ENCODE measurements at regions not wholly inside any gene's neighbourhood (a gene's known extent, or its start where the extent isn't known, plus 50 kb on each side); places are given as distances from the start of the nearest gene placed in this dataset.

- H3K4me3 ChIP-seq (ENCODE audit: low read depth, low read length) = no peak overlapping the region
- DNase-seq (ENCODE audit: low read depth) = no peak
- TF ChIP-seq CTCF (IDR thresholded peaks at IDR 0.05; ENCODE audit: low read depth, low read length, missing control alignments) = no peak
Observed at GRCh38 chr2:150876251-150876950, 385.3 kb downstream of the RBM43 start.

DNA sequence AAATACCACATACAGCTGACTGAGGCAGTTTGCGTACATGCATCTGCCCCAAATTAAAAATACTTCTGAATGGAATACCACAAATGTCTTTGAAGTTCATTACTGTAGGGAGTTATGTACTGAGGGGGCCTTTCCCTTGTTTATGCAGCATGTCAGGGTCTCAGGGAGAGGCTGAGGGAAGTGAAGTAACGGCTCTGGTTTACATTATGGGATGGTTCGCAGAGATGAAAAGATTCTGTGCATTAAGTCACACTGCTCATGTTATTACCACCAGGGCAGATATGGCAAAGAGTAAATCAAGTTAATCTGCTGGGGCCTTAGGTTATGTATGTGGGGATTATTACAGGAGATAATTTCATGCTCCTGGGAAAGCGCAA lies 385.9 kb upstream of the RND3 start:
- H3K4me3 ChIP-seq (ENCODE audit: low read depth, low read length) = no peak overlapping the region
- no peak for DNase-seq (ENCODE audit: low read depth)
- no peak for TF ChIP-seq CTCF (IDR thresholded peaks at IDR 0.05; ENCODE audit: low read depth, low read length, missing control alignments)

DNA sequence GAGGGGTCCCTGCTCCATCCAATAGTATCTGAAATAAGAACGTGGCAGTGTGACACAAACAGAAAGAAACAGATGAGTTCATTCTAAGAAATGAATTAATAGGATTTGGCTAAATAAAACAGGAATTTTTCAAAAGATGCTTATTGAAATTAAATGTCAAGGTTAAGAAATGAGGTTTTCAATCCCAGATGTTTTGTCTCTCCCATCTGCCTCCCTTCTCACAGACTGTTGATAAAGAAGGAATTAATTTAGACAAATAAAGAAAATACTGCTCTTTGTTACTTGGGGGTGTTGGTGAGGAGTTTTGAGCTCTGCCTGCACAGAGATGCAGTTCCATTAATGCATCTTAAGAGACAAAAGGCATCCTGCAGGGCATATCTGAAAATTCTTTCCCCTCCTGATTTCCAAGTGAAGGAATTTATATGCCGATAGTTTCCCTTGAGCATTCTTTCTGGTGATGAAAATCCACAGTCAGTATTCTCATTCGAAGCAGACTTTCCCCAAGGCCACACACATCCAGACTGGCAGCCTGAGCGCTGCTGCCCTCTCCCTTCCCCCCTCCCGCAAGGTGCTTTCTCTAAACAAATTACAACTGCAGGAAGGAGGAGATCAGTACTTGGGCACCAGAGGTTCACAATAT lies 385.4 kb upstream of the RND3 start:
- no peak for DNase-seq (ENCODE audit: low read depth)
- H3K4me3 ChIP-seq (ENCODE audit: low read depth, low read length) = no peak overlapping the region
- no peak for TF ChIP-seq CTCF (IDR thresholded peaks at IDR 0.05; ENCODE audit: low read depth, low read length, missing control alignments)

GRCh38 chr2:150866431-150866830 lies 379.0 kb upstream of the RND3 start:
- no peak overlapping the region for H3K4me3 ChIP-seq (ENCODE audit: low read depth, low read length)
- TF ChIP-seq CTCF (IDR thresholded peaks at IDR 0.05; ENCODE audit: low read depth, low read length, missing control alignments) = no peak
- no peak for DNase-seq (ENCODE audit: low read depth)

- DNase-seq (ENCODE audit: low read depth) = no peak
- H3K4me3 ChIP-seq (ENCODE audit: low read depth, low read length) = no peak overlapping the region
- no peak for TF ChIP-seq CTCF (IDR thresholded peaks at IDR 0.05; ENCODE audit: low read depth, low read length, missing control alignments)
Observed at GRCh38 chr2:150863691-150864090, 376.2 kb upstream of the RND3 start.

- no peak overlapping the region for H3K4me3 ChIP-seq (ENCODE audit: low read depth, low read length)
- DNase-seq (ENCODE audit: low read depth) = no peak
- no peak for TF ChIP-seq CTCF (IDR thresholded peaks at IDR 0.05; ENCODE audit: low read depth, low read length, missing control alignments)
Observed at GRCh38 chr2:150860301-150860700, 372.8 kb upstream of the RND3 start.

DNA sequence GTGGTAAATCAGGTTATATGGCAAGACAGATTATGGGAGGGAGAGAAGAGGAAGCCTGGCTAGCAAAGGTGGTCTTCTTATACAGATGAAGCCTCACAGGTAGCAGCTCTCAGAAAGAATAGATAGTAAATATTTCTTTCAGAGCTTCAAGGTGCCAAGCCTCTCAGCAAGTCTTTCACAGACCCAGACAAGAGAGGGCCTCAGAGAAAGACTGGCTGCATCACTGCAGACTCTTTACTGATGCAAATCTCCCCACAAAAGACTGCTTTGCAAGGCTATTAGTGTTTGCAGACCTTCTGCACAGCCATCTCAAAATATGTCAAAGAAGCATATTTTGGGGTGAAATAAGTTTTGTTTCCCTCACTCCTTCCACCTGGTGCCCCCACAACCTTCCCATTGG lies 372.4 kb upstream of the RND3 start:
- no peak for DNase-seq (ENCODE audit: low read depth)
- no peak for TF ChIP-seq CTCF (IDR thresholded peaks at IDR 0.05; ENCODE audit: low read depth, low read length, missing control alignments)

More for the DNA sequence above, 372.4 kb upstream of the RND3 start:
- no peak overlapping the region for H3K4me3 ChIP-seq (ENCODE audit: low read depth, low read length)

All from GM12864 (cell line).